Breast epithelium (tissue), 4 donors: ENCODE measurements at regions not wholly inside any gene's neighbourhood (a gene's known extent, or its start where the extent isn't known, plus 50 kb on each side); places are given as distances from the start of the nearest gene placed in this dataset.

Experiments
- DNase-seq, 2 donors: peaks; one replicate each; pipeline ENCODE4 v3.0.0-alpha.2; 2019; ENCODE audit warnings: low spot score in 2 of 2
- H3K27ac ChIP-seq, 2 donors: fragments of 200-600 bp; sonication (generic) in 1 of 2; one replicate each; pipeline ENCODE4 v1.5.1; 2016 to 2019; ENCODE audit warnings: mild to moderate bottlenecking in 1 of 2
- H3K27me3 ChIP-seq, 2 donors: fragments of 200-600 bp; sonication (generic) in 1 of 2; one replicate each; pipeline versions ENCODE4 v1.5.1 to v1.6.0; 2017 to 2019; ENCODE audit warnings: control low read depth in 1 of 2, mild to moderate bottlenecking in 1 of 2
- H3K36me3 ChIP-seq: fragments of 200-600 bp; one replicate; pipeline ENCODE4 v1.5.1; 2019
- H3K4me1 ChIP-seq, 2 donors: fragments of 200-600 bp; sonication (generic); one replicate each; pipeline ENCODE4 v1.5.1; 2016 to 2019; ENCODE audit warnings: control low read depth in 1 of 2
- H3K4me3 ChIP-seq, 3 donors: fragments of 200-600 bp; sonication (generic); 1 replicate in 2 of 3; 2 replicates in 1 of 3; pipeline ENCODE4 v1.5.1; 2016 to 2019; ENCODE audit warnings: mild to moderate bottlenecking in 3 of 3, moderate library complexity in 2 of 3
- H3K9me3 ChIP-seq, 2 donors: fragments of 200-600 bp; sonication (generic) in 1 of 2; one replicate each; pipeline ENCODE4 v1.5.1; 2016 to 2019; ENCODE audit warnings: control low read depth in 1 of 2
- CTCF ChIP-seq, 3 donors: fragments of 450-650 bp; IDR thresholded peaks; one replicate each; pipeline ENCODE4 v1.5.1; 2016 to 2017; ENCODE audit warnings: antibody characterized with exemption in 3 of 3, mild to moderate bottlenecking in 3 of 3, moderate library complexity in 3 of 3
- POLR2A ChIP-seq: fragments of 450-650 bp; IDR thresholded peaks from one replicate; pipeline ENCODE4 v1.6.1; 2016; ENCODE audit warnings: antibody characterized with exemption, mild to moderate bottlenecking, moderate library complexity
- POLR2AphosphoS5 ChIP-seq, 3 donors: sonication (generic); formaldehyde crosslinking; IDR thresholded peaks; one replicate each; pipeline ENCODE4 v1.6.1; 2017; ENCODE audit warnings: antibody characterized with exemption in 3 of 3
- intact Hi-C: fragments of 100-400 bp; cut with DNase I; formaldehyde crosslinking; loops from one replicate; pipeline ENCODE4 v1.15.1; 2023; ENCODE audit warnings: low total_unique reads

- Histone ChIP-seq H3K4me1 (no peaks in the 10 kb centered on the region), H3K27ac (no peak overlapping the region), H3K36me3 (no peaks in the 10 kb centered on the region), H3K4me3 (no peak overlapping the region), H3K9me3 (peaks cover 0 to under 1% of the 10 kb centered on the region in 2 donors), H3K27me3 (peaks cover 0 to 6% of the 10 kb centered on the region in 2 donors)
- TF ChIP-seq CTCF (IDR thresholded peaks at IDR 0.05) (no peak), POLR2A (no peak), POLR2AphosphoS5 (IDR thresholded peaks at IDR 0.05) (no peak)
- DNase-seq, result peak in 1 of 2 donors; percentile 36
- intact Hi-C loops, result loop anchor here (5.0 kb wide), 1 partner anchor 429 kb away; no protein-coding TSS in a partner anchor
Measured at GRCh38 chr2:239765911-239766310, 259.2 kb downstream of the NDUFA10 start.

GRCh38 chr2:239765076-239765845, 259.9 kb downstream of the NDUFA10 start:
- Histone ChIP-seq H3K36me3 (no peaks in the 10 kb centered on the region), H3K27ac (no peak overlapping the region), H3K27me3 (peaks cover 0 to 6% of the 10 kb centered on the region in 2 donors), H3K9me3 (peaks cover 0 to 7% of the 10 kb centered on the region in 2 donors), H3K4me3 (no peak overlapping the region), H3K4me1 (no peaks in the 10 kb centered on the region)
- intact Hi-C loops, result loop anchor here (5.0 kb wide), 1 partner anchor 428 kb away; no protein-coding TSS in a partner anchor
- TF ChIP-seq POLR2A (no peak), CTCF (IDR thresholded peaks at IDR 0.05) (no peak), POLR2AphosphoS5 (IDR thresholded peaks at IDR 0.05) (no peak)
- peak in 1 of 2 donors; percentile 25 for DNase-seq

GRCh38 chr2:239763433-239764097, 261.6 kb downstream of the NDUFA10 start:
- no peaks in the 10 kb centered on the region for H3K4me1 ChIP-seq
- H3K9me3 ChIP-seq, result peaks cover 0 to 8% of the 10 kb centered on the region in 2 donors
- no peak for TF ChIP-seq POLR2A
- TF ChIP-seq CTCF (IDR thresholded peaks at IDR 0.05), result no peak
- TF ChIP-seq POLR2AphosphoS5 (IDR thresholded peaks at IDR 0.05), result no peak
- no peak overlapping the region for H3K4me3 ChIP-seq
- peak in 1 of 2 donors; percentile 28 for DNase-seq
- no peak overlapping the region for H3K27ac ChIP-seq
- peaks cover 0 to 6% of the 10 kb centered on the region in 2 donors for H3K27me3 ChIP-seq
- intact Hi-C loops, result no loop called here
- H3K36me3 ChIP-seq, result no peaks in the 10 kb centered on the region

- intact Hi-C loops, result no loop called here
- Histone ChIP-seq H3K4me3 (no peak overlapping the region), H3K4me1 (no peaks in the 10 kb centered on the region), H3K36me3 (no peaks in the 10 kb centered on the region), H3K27ac (no peak overlapping the region), H3K9me3 (peaks cover 0 to 8% of the 10 kb centered on the region in 2 donors), H3K27me3 (peaks cover 0 to 6% of the 10 kb centered on the region in 2 donors)
- DNase-seq, result peak in 1 of 2 donors; percentile 45
- no peak for TF ChIP-seq CTCF (IDR thresholded peaks at IDR 0.05)
- TF ChIP-seq POLR2AphosphoS5 (IDR thresholded peaks at IDR 0.05), result no peak
- TF ChIP-seq POLR2A, result no peak
Measured at GRCh38 chr2:239762655-239763269, 262.4 kb downstream of the NDUFA10 start.
